ENCODE measurements at regions not wholly inside any gene's neighbourhood (a gene's known extent, or its start where the extent isn't known, plus 50 kb on each side); places are given as distances from the start of the nearest gene placed in this dataset.

DNA sequence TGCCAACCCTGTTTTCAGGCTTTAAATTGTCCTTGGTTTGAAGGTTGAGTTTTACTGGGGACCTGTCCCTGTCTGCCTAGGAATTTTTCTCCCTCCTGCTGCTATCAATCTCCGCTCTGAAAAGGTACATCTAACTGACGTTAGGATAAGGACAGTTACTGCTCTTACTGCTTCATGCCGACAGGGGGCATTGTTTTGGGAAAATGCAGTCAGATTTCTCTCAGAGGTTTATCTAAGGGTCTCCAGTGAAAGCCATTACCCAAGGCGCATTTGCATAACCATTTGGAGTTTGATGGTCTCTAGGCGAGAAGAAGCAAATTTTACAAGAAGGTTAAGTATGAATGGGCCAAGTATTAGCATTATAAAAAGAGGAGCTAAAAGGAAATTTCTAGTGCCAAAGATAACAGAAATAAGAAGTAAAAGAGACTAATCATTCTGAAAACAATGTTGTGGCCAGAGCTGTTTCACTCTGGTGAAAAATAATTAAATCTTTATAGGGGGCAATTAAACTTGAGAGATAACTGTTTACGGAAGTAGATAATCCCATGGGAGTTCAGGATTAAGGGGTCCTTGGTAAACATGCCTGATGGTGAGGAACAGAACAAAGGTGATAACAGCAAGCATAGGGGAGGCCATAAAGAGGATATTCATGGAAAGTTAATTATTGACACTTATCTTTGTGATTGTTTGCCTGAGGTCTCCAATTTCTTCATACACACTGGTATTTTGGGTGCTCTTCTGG lies 605.0 kb downstream of the MTRR start:
- H3K4me1 Mint-ChIP-seq (ENCODE audit: low read depth): no peaks in the 10 kb centered on the region
- no peaks in the 10 kb centered on the region for H3K27me3 Mint-ChIP-seq
- peaks cover 18% of the 10 kb centered on the region for H3K9me3 Mint-ChIP-seq
- H3K4me3 Mint-ChIP-seq: no peak overlapping the region
- H3K27ac Mint-ChIP-seq: no peak overlapping the region
- H3K36me3 Mint-ChIP-seq (ENCODE audit: low read depth): no peaks in the 10 kb centered on the region

DNA sequence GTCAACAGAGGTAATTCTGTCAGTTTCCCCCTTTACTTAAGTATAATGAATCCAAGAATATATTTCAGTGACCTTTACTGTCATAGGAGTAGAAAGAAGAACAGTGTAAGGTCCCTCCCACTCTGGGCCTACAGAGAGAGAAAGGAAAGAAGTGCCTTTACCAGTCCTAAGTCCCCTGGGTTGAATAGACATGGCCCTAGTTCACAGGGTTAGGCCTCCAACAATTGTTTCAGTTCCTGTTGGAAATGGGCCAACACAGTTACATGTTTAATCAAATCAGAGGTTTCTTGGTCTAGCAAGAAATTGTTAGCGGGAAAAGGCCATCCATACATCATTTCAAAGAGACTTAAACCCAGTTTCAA lies 605.6 kb downstream of the MTRR start:
- no peaks in the 10 kb centered on the region for H3K36me3 Mint-ChIP-seq (ENCODE audit: low read depth)
- H3K9me3 Mint-ChIP-seq: peaks cover 18% of the 10 kb centered on the region
- no peak overlapping the region for H3K27ac Mint-ChIP-seq
- H3K4me3 Mint-ChIP-seq: no peak overlapping the region
- no peaks in the 10 kb centered on the region for H3K27me3 Mint-ChIP-seq
- no peaks in the 10 kb centered on the region for H3K4me1 Mint-ChIP-seq (ENCODE audit: low read depth)

DNA sequence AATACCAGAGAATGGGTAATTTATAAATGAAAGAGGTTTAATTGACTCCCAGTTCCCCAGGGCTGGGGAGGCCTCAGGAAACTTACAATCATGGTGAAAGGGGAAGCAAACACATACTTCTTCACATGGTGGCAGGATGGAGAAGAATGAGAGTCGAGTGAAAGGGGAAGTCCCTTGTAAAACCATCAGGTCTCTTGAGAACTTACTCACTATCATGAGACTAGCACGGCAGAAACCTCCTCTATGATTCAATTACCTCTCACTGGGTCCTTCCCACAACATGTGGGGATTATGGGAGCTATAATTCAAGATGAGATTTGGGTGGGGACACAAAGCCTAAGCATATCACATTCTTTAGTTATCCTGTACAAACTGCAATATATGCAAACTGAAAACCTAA lies 609.4 kb downstream of the MTRR start:
- H3K27me3 Mint-ChIP-seq: no peaks in the 10 kb centered on the region
- H3K4me3 Mint-ChIP-seq: no peak overlapping the region
- H3K9me3 Mint-ChIP-seq: peaks cover 8% of the 10 kb centered on the region
- H3K4me1 Mint-ChIP-seq (ENCODE audit: low read depth): no peaks in the 10 kb centered on the region
- H3K36me3 Mint-ChIP-seq (ENCODE audit: low read depth): no peaks in the 10 kb centered on the region
- H3K27ac Mint-ChIP-seq: no peak overlapping the region

DNA sequence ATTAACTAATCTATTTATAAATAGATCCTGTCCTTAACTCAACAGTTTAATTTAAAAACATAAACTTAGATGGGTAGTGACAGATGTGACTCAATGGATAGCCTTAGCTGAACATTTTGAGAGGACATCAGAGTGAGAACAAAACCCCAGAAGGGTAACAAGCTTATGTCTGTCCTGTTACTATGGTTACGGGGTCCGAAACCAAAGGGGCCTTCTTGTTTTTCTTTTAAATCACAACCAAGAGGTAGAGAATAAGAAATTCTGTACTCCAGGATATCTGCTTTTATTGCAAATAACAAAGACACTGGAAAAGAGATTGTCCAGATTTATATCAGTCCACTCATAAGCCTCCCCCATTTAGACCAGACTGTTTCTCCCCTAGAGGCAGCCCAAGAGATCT lies 612.1 kb downstream of the MTRR start:
- no peak overlapping the region for H3K4me3 Mint-ChIP-seq

DNA sequence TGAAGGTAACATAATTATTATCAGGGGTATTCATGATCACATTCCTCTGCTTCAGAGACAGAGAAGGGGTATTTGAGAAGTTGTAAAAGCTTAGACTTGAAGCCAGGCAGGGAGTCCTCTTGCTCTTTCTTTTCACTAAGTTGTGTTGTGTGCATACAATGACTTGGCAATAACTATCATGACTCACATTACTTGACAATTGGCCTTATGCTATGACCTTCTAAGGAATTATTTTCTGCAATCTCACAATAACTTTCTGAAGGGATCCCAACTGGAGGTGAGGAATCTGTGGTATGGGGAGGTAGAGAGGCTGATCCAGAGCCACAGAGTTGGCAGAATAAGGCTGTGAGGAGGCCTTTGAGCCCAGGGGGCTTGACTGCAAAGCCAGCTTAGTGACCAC lies 622.3 kb downstream of the MTRR start:
- Mint-ChIP-seq H3K9me3 (peaks cover 18% of the 10 kb centered on the region), H3K4me3 (no peak overlapping the region), H3K27me3 (no peaks in the 10 kb centered on the region), H3K36me3 (ENCODE audit: low read depth) (no peaks in the 10 kb centered on the region), H3K27ac (no peak overlapping the region), H3K4me1 (ENCODE audit: low read depth) (no peaks in the 10 kb centered on the region)

More for the DNA sequence above, 612.1 kb downstream of the MTRR start:
- Mint-ChIP-seq H3K27ac (no peak overlapping the region), H3K27me3 (no peaks in the 10 kb centered on the region), H3K36me3 (ENCODE audit: low read depth) (no peaks in the 10 kb centered on the region), H3K4me1 (ENCODE audit: low read depth) (no peaks in the 10 kb centered on the region), H3K9me3 (peaks cover 4% of the 10 kb centered on the region)

DNA sequence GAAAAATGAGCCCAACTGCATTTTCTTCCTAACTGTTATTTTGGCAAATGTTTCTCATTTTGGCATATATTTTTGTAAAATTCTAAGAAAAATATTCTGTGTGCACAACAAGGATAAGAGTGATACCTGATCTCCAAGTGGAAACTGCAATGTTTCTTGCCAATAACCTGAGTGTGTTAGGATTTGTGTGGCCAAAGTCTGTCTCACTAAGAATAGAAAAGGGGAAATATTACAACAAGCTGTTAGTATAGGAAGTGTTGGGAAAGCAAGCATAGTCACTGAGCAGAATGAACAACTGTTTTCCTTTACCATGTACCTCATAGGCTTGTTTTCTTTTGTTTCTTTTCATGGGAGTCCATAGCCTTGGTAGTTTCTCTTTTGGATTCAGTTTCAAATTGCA lies 624.2 kb downstream of the MTRR start:
- no peaks in the 10 kb centered on the region for H3K27me3 Mint-ChIP-seq
- H3K4me3 Mint-ChIP-seq: no peak overlapping the region
- no peak overlapping the region for H3K27ac Mint-ChIP-seq
- H3K36me3 Mint-ChIP-seq (ENCODE audit: low read depth): no peaks in the 10 kb centered on the region
- H3K4me1 Mint-ChIP-seq (ENCODE audit: low read depth): no peaks in the 10 kb centered on the region
- peaks cover 29% of the 10 kb centered on the region for H3K9me3 Mint-ChIP-seq

DNA sequence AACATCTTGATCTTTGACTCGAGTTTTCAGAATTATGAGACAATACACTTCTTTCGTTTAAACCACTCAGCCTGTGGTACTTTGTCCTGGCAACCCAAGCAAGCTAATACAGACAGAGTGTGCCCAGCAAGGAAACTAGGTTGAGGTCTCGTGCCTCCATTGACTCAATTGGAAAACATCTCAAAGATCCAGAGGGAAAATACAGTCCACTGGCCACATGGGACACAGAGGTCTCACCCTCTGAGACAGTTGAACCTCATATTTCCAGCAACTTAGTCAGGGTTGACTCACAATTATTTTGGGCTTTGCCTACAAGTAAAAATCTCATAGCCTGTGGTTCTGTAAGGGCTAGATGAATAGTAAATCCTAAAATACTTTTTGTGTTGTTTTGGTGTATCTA lies 631.5 kb downstream of the MTRR start:
- Mint-ChIP-seq H3K9me3 (peaks cover 23% of the 10 kb centered on the region), H3K36me3 (ENCODE audit: low read depth) (no peaks in the 10 kb centered on the region), H3K4me3 (no peak overlapping the region), H3K4me1 (ENCODE audit: low read depth) (no peaks in the 10 kb centered on the region), H3K27ac (no peak overlapping the region), H3K27me3 (no peaks in the 10 kb centered on the region)

DNA sequence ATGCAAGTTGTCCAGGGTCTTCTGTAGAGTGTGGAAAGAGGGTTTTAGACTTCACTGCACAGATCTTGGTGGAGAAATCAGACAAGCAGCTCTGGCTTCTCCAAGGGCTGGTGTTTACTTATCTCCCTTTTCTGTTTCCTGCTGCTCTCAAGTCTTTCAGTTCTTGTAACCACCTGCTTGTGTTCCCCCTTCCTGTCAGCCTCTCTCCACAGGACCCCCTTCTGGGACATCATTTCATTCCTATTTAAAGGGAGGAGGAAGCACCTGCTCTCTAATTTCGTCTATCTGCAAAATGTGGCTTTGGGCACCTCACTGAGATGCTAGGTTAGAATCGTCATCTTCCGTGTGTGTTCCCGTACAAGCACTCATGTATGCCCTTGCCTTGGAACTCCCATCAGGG lies 636.2 kb downstream of the MTRR start:
- Mint-ChIP-seq H3K9me3 (peaks cover 4% of the 10 kb centered on the region), H3K36me3 (ENCODE audit: low read depth) (no peaks in the 10 kb centered on the region), H3K4me3 (no peak overlapping the region), H3K27ac (no peak overlapping the region), H3K27me3 (no peaks in the 10 kb centered on the region), H3K4me1 (ENCODE audit: low read depth) (no peaks in the 10 kb centered on the region)

DNA sequence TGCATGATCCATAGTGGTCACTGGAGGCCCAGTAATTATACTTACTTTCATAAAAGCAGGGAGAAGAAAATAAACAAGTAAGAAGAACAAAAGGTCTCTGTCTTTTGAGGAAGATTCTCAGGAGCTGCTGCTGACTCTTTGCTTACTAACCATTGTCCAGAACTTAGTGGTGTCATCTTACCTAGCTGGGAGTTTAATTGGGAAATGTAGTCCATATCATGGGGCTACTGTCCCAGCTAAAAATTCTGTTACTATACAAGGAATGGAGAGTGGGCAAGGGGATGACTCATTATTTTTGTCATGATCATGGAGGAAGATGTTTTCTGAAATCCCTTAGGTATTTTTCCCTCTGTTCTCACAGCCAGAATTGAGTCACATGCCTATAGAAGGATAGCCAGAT lies 639.3 kb downstream of the MTRR start:
- Mint-ChIP-seq H3K9me3 (peaks cover 4% of the 10 kb centered on the region), H3K4me1 (ENCODE audit: low read depth) (no peaks in the 10 kb centered on the region), H3K27ac (no peak overlapping the region), H3K36me3 (ENCODE audit: low read depth) (no peaks in the 10 kb centered on the region), H3K27me3 (no peaks in the 10 kb centered on the region), H3K4me3 (no peak overlapping the region)

DNA sequence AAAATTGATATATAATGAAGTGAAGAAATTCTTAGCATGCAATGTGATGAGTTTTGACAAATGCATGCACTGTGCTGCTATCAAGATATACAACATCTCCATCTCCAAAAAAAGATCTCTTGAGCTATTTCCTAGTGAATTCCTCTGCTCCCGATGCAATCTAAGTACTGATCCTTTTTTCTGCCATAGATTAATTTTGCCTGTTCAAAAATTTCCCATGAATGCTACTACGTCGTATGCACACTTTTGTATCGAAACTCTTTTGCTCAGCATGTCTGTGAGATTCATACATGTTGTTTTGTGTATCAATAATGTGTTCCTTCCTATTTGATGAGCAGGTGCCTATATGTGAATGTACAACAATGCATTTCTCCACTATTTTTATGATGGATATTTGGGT lies 647.4 kb downstream of the MTRR start:
- no peak overlapping the region for H3K4me3 Mint-ChIP-seq
- H3K4me1 Mint-ChIP-seq (ENCODE audit: low read depth): no peaks in the 10 kb centered on the region
- no peaks in the 10 kb centered on the region for H3K36me3 Mint-ChIP-seq (ENCODE audit: low read depth)
- H3K27me3 Mint-ChIP-seq: no peaks in the 10 kb centered on the region
- no peak overlapping the region for H3K27ac Mint-ChIP-seq
- peaks cover 13% of the 10 kb centered on the region for H3K9me3 Mint-ChIP-seq

DNA sequence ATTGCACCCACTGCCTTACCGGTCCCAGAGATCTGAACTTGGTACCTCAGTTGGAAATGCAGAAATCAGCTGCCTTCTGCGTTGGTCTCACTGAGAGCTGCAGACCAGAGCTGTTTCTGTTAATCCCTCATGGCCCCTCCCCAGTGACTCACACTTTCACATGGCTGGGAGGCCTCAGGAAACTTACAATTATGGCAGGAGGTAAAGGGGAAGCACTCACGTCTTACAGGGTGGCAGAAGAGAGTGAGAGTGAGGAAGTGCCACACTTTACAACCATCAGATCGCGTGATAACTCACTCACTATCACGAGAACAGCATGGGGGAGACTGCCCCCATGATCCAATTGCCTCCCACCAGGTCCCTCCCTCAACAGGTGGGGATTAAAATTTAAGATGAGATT lies 648.5 kb downstream of the MTRR start:
- Mint-ChIP-seq H3K4me3 (no peak overlapping the region), H3K4me1 (ENCODE audit: low read depth) (no peaks in the 10 kb centered on the region), H3K27ac (no peak overlapping the region), H3K9me3 (peaks cover 13% of the 10 kb centered on the region), H3K36me3 (ENCODE audit: low read depth) (no peaks in the 10 kb centered on the region), H3K27me3 (no peaks in the 10 kb centered on the region)

DNA sequence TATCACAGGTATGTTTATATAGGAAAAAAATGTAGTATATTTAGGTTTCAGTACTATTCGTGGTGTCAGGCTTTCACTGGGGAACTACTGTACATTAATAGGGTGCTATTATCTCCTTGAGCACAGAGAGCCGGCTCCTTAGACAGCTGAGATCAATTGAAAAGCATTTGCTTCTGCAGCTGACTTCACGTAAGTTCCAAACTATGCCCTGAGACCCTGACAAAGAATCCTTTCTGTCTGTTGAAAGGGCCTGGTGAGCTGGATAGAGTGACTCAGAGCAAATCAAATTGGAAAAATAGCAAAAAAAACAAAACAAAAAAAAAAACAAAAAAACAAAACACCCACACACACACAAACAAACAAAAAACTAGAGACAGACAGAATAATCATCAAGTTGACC lies 652.0 kb downstream of the MTRR start:
- peaks cover 3% of the 10 kb centered on the region for H3K9me3 Mint-ChIP-seq
- no peaks in the 10 kb centered on the region for H3K36me3 Mint-ChIP-seq (ENCODE audit: low read depth)
- no peaks in the 10 kb centered on the region for H3K4me1 Mint-ChIP-seq (ENCODE audit: low read depth)
- no peaks in the 10 kb centered on the region for H3K27me3 Mint-ChIP-seq
- no peak overlapping the region for H3K27ac Mint-ChIP-seq
- H3K4me3 Mint-ChIP-seq: no peak overlapping the region

DNA sequence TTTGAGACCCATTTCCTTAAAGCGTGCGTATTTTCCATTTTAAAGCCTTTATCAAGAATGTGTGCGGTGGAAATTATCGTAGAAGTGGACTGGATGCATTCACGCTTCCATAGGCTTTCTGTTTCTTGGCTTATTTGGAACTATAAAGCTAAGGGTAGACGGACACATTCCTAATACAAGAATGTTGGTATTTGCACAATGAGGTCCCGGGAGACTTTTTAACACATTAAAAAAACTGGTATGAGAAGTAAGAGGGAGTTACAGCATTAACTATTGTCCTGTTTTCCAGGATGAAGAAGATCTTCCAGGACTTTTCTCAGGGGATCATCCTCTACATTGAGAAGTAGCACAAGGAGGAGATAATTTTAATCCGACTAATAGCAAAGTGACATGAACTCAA lies 653.0 kb downstream of the MTRR start:
- no peak overlapping the region for H3K27ac Mint-ChIP-seq
- no peaks in the 10 kb centered on the region for H3K36me3 Mint-ChIP-seq (ENCODE audit: low read depth)
- no peaks in the 10 kb centered on the region for H3K4me1 Mint-ChIP-seq (ENCODE audit: low read depth)
- H3K9me3 Mint-ChIP-seq: no peaks in the 10 kb centered on the region
- H3K4me3 Mint-ChIP-seq: no peak overlapping the region
- H3K27me3 Mint-ChIP-seq: no peaks in the 10 kb centered on the region

DNA sequence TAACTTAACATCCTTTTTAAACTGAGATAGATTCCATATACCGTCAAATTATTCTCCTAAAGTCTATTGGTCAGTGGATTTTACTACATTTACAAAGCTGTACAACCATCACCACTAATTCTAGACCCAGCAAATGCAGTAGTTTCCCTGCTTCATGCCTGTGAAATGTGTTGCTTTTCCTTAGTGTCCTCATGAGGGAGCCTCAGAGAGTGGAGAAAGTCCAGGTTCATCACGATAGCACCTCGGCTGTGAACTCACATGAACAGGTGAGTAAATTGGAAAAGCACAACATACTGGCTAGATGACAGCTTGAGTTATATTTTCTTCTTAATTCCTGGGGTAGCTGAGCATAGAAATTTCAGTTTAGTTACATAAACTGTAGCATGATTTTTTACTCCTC lies 653.7 kb downstream of the MTRR start:
- Mint-ChIP-seq H3K27ac (no peak overlapping the region), H3K36me3 (ENCODE audit: low read depth) (no peaks in the 10 kb centered on the region), H3K4me3 (no peak overlapping the region), H3K9me3 (no peaks in the 10 kb centered on the region), H3K27me3 (no peaks in the 10 kb centered on the region), H3K4me1 (ENCODE audit: low read depth) (no peaks in the 10 kb centered on the region)

DNA sequence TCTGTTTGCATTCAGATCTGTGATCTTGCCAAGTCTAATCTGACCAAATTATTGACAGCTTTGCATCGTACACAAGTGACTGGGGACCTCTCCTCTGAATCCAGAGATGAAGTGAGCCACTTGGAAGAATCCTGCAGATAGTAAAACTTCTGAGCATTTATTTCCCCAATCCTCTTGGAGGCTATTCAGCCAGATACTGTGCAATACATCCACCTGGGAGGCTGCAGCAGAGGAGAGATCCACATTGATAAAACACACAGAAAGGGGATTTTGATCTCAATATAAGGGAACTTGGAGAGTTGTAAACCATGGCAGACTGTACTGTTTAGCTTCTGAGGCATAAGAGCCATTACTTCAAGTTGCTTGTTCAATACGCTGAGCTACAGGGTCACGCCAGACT lies 654.6 kb downstream of the MTRR start:
- Mint-ChIP-seq H3K27me3 (no peaks in the 10 kb centered on the region), H3K27ac (no peak overlapping the region), H3K4me3 (no peak overlapping the region), H3K9me3 (no peaks in the 10 kb centered on the region), H3K4me1 (ENCODE audit: low read depth) (no peaks in the 10 kb centered on the region), H3K36me3 (ENCODE audit: low read depth) (no peaks in the 10 kb centered on the region)

DNA sequence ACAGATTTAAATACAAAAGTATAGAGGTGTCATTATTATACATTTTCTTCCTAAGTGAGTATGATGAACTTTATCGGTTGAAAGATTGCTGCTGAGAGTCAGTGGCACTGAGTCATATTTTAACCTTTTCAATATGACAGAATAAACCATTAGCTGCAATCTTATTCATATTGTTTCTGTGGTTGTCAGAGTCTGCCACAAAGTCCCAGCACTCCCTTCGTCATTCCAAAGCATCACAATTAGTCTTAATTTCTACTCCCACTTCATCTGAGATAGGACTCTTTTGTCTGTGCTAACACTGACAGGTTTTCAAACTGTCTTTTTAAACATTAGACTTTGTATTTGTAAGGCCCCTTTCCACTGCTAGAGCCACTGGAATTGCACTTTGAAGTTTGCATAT lies 656.9 kb downstream of the MTRR start:
- H3K4me3 Mint-ChIP-seq: no peak overlapping the region
- H3K9me3 Mint-ChIP-seq: no peaks in the 10 kb centered on the region
- H3K27ac Mint-ChIP-seq: no peak overlapping the region
- H3K27me3 Mint-ChIP-seq: no peaks in the 10 kb centered on the region
- H3K36me3 Mint-ChIP-seq (ENCODE audit: low read depth): no peaks in the 10 kb centered on the region
- H3K4me1 Mint-ChIP-seq (ENCODE audit: low read depth): no peaks in the 10 kb centered on the region

Measured in stimulated activated naive CD8-positive, alpha-beta T cell treated with anti-CD3 and anti-CD28 coated beads, Interleukin-15, Interleukin-2, amounts not matched to agents 100 ng/mL and 50 ng/mL, for 24 hours (primary cell).